ENCODE measurements at regions not wholly inside any gene's neighbourhood (a gene's known extent, or its start where the extent isn't known, plus 50 kb on each side); places are given as distances from the start of the nearest gene placed in this dataset.

GRCh38 chr2:160792837-160793236 is 299.2 kb upstream of the RBMS1 start:
- Mint-ChIP-seq H3K4me3 (ENCODE audit: unreplicated experiment) (no peak overlapping the region), H3K9me3 (ENCODE audit: low read depth) (peaks cover 7% of the 10 kb centered on the region), H3K27me3 (ENCODE audit: low read depth) (no peaks in the 10 kb centered on the region), H3K27ac (ENCODE audit: unreplicated experiment) (no peak overlapping the region), H3K36me3 (ENCODE audit: low read depth) (peaks cover 1% of the 10 kb centered on the region), H3K4me1 (ENCODE audit: low read depth) (peaks cover 13% of the 10 kb centered on the region)
- DNase-seq (ENCODE audit: low spot score) = no peak
- TF ChIP-seq, protein P1, sequence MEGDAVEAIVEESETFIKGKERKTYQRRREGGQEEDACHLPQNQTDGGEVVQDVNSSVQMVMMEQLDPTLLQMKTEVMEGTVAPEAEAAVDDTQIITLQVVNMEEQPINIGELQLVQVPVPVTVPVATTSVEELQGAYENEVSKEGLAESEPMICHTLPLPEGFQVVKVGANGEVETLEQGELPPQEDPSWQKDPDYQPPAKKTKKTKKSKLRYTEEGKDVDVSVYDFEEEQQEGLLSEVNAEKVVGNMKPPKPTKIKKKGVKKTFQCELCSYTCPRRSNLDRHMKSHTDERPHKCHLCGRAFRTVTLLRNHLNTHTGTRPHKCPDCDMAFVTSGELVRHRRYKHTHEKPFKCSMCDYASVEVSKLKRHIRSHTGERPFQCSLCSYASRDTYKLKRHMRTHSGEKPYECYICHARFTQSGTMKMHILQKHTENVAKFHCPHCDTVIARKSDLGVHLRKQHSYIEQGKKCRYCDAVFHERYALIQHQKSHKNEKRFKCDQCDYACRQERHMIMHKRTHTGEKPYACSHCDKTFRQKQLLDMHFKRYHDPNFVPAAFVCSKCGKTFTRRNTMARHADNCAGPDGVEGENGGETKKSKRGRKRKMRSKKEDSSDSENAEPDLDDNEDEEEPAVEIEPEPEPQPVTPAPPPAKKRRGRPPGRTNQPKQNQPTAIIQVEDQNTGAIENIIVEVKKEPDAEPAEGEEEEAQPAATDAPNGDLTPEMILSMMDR (IDR thresholded peaks at IDR 0.05) = no peak

DNA sequence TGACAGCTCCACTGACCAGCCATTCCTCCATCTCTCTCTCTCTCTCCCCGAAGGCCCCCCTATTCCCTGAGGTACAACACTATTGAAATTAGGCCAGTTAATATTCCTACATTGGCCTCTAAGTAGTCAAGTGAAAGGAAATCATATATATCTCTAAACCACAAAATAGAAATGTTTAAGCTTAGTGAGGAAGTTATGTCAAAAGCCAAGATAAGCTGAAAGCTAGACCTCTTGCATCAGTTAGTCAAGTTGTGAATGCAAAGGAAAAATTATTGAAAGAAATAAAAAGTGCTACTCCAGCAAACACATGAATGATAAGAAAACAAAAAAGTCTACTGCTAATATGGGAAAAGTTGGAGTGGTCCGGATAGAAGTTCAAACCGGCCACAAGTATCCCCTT is 301.3 kb upstream of the RBMS1 start:
- Mint-ChIP-seq H3K36me3 (ENCODE audit: low read depth) (peaks cover 6% of the 10 kb centered on the region), H3K4me1 (ENCODE audit: low read depth) (peaks cover 13% of the 10 kb centered on the region)
- TF ChIP-seq, protein P1 (IDR thresholded peaks at IDR 0.05) = no peak

GRCh38 chr2:160803881-160804280 is 310.3 kb upstream of the RBMS1 start:
- H3K27ac Mint-ChIP-seq (ENCODE audit: unreplicated experiment) = no peak overlapping the region
- no peaks in the 10 kb centered on the region for H3K27me3 Mint-ChIP-seq (ENCODE audit: low read depth)
- TF ChIP-seq, protein P1 (IDR thresholded peaks at IDR 0.05) = no peak
- DNase-seq (ENCODE audit: low spot score) = no peak
- peaks cover 8% of the 10 kb centered on the region for H3K9me3 Mint-ChIP-seq (ENCODE audit: low read depth)
- no peaks in the 10 kb centered on the region for H3K4me1 Mint-ChIP-seq (ENCODE audit: low read depth)
- no peak overlapping the region for H3K4me3 Mint-ChIP-seq (ENCODE audit: unreplicated experiment)
- H3K36me3 Mint-ChIP-seq (ENCODE audit: low read depth) = peaks cover under 1% of the 10 kb centered on the region

More for the DNA sequence above, 301.3 kb upstream of the RBMS1 start:
- H3K9me3 Mint-ChIP-seq (ENCODE audit: low read depth) = peaks cover 10% of the 10 kb centered on the region
- no peaks in the 10 kb centered on the region for H3K27me3 Mint-ChIP-seq (ENCODE audit: low read depth)
- peak overlapping the region; percentile 25 for H3K27ac Mint-ChIP-seq (ENCODE audit: unreplicated experiment)
- DNase-seq (ENCODE audit: low spot score) = no peak
- no peak overlapping the region for H3K4me3 Mint-ChIP-seq (ENCODE audit: unreplicated experiment)

- no peak overlapping the region for H3K27ac Mint-ChIP-seq (ENCODE audit: unreplicated experiment)
- no peaks in the 10 kb centered on the region for H3K4me1 Mint-ChIP-seq (ENCODE audit: low read depth)
- TF ChIP-seq, protein P1 (IDR thresholded peaks at IDR 0.05) = no peak
- H3K4me3 Mint-ChIP-seq (ENCODE audit: unreplicated experiment) = no peak overlapping the region
- H3K9me3 Mint-ChIP-seq (ENCODE audit: low read depth) = peaks cover 4% of the 10 kb centered on the region
- no peaks in the 10 kb centered on the region for H3K27me3 Mint-ChIP-seq (ENCODE audit: low read depth)
- no peak for DNase-seq (ENCODE audit: low spot score)
- no peaks in the 10 kb centered on the region for H3K36me3 Mint-ChIP-seq (ENCODE audit: low read depth)
Observed at GRCh38 chr2:160810406-160810805, 316.8 kb upstream of the RBMS1 start.

- Mint-ChIP-seq H3K4me3 (ENCODE audit: unreplicated experiment) (no peak overlapping the region), H3K27ac (ENCODE audit: unreplicated experiment) (no peak overlapping the region), H3K36me3 (ENCODE audit: low read depth) (no peaks in the 10 kb centered on the region), H3K4me1 (ENCODE audit: low read depth) (no peaks in the 10 kb centered on the region), H3K9me3 (ENCODE audit: low read depth) (no peaks in the 10 kb centered on the region), H3K27me3 (ENCODE audit: low read depth) (no peaks in the 10 kb centered on the region)
- no peak for DNase-seq (ENCODE audit: low spot score)
- TF ChIP-seq, protein P1 (IDR thresholded peaks at IDR 0.05) = no peak
Observed at GRCh38 chr2:160812830-160813505, 319.4 kb upstream of the RBMS1 start.
